GM18520 (cell line): ENCODE measurements at regions not wholly inside any gene's neighbourhood (a gene's known extent, or its start where the extent isn't known, plus 50 kb on each side); places are given as distances from the start of the nearest gene placed in this dataset.

ENCODE experiments used
- ATAC-seq: cut with Tn5 transposase; IDR thresholded peaks from one replicate; pipeline ENCODE4 v1.9.1; 2021; ENCODE audit not compliant: unreplicated experiment

DNA sequence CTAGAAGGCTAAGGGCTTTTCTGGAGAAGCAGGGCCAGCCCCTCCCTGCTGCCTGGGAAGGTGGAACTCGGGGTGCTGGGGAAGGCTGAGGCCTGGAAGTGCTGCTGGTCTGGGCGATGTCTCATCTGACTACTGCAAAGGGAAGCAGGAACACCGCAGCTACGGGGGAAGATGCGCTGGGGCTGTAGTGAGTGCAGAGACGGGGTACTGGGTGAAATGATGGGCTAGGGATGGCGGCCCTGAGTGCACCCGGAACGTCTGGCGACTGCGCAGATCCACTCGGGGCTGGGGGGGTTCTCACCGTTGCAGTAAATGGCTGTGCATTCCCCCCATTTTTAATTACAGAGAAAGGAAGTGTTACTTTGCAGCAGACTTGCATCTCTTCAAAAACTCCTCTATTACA, 195.4 kb upstream of the ADARB2 start:
- no peak for ATAC-seq

DNA sequence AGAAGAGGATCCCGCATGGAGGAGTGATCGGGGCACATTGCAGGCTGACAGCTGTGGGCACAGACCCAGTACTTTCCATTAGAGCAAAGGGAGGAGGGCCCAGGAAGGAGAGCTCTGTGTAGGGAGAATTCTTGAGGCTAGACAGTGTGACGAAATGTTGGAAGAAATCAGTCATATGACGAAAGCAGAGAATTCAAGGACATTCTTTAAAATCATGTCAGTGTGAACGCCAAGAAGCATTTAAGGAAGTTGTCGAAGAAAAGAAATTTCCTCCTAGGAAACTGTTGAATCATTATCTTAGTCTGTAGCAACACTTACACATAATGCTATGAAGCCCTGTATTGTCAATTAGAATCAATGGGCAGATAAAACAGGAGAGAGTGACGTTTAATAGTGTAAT, 191.3 kb upstream of the ADARB2 start:
- no peak for ATAC-seq

DNA sequence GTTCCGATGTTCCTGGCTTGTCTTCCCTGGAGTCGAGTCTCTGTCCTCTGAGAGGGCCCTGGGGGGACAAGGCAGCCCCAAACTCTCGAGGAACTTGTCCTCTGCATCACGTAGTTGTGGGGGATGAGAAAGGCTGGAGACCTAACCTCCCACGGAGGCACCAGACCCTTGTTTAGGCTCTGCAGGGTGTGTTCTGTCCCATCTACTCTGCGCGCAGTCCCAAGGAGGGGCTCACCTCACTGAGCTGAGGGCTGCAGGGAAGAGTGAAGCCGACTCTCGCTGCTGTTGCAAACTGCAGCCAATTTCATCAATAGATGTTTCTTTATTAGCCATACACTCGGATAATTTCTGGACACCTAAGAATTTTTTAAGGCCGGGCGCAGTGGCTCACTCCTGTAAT, 186.7 kb upstream of the ADARB2 start:
- ATAC-seq, result no peak

DNA sequence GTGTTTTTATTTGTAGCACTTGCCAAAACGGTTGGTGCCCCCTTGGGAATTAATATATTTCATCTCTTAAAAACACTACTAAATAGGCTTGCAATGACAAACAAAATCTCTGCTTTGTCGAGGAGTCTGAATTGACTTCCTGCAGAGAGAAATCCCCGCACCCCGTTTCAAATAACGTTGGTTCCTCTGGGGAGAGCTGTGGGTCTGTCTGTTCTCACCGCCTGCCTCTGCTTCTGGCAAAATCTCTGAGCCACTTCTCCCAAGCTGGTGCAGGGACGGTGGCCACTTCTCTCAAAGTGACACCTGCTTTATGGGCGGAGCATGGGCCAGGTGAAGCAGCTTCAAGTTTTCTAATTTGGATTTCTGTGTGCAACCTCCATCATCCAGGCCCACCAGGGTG, 186.3 kb upstream of the ADARB2 start:
- ATAC-seq, result no peak

DNA sequence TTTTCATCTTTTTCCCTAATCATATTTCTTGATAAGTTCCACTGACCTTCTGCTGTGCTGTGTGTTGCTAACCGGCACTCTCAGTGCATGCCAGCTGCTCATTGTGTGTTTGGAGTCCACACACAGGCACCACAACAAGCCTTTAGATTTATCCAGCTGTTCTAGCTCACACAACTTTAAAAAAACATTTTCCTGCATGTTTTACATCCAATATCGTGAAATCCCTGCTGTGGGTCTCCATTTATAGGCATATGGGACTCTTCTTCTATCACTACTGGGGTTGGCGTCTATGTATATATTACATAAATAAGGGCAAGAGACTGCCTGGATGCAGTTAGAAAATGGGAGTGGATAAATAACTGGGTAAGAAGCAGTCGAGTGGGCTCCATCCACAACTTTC, 183.6 kb upstream of the ADARB2 start:
- no peak for ATAC-seq

DNA sequence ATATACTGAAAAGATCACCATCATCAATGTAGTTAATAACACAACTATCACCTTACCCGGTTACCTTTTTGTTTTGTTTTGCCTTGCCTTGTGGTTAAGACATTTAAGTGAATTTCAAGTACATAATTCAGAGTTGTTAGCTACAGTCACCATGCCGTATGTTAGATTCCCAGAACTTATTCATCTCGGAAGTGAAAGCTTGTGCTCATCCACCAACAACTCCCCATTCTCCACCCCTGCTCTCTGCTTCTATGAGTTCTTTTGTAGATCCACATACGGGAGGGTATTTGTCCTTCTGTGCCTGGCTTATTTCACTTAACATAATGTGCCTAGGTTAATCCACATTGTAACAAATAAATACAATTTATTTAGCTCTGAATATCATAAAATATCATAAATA, 182.8 kb upstream of the ADARB2 start:
- ATAC-seq, result no peak

DNA sequence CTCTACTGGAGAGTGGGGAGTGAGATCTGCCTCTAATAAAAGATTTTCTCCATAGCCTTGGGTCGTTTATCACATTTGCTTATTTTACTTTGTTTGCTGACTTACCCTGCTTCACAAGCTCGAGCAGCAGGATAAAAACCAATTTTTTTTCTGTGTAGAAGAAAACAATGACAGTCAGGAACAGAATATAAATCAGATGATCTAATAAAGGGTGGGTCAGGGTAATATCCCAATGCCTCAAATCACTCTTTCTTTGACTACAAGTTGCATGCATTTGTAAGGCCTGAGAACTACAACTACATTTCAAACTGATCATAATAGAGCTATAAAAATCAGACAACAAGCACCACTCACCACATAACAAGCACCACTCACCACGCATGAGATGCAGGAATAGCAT, 174.4 kb upstream of the ADARB2 start:
- ATAC-seq, result no peak

DNA sequence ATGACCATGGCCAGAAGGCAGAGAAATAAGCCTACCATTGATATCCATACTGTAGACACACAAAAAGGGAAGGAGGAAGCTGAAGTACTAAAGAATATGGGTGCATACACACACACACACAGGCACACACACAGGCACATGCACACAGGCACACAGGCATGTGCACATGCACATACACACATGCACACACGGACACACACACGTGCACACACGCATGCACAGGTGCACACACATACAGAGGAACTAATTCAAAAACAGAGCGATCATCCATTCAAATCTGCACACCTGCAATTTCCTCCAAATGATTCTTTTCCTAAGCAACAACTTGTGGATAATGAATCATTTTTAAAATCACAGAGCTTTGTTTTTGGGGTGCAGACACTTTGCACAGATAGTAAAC, 166.7 kb upstream of the ADARB2 start:
- ATAC-seq, result no peak

DNA sequence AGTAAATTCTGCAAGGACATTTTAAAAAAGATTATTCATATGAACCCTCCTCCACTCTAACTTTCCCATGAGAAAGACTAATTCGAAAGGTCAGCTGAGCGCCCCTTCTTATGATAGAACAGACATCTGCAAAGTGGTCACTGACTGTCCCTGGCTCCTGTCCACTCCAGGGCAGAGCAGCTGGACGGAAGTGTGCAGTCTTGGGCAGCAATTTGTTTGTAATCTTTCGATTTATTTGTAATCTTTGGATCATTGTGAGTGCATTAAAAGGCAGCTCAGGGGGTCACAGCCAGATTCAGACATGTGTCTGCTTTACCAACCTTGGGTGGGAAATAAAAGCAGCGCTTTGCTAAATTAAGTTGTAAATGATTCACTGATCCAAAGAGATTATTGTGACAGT, 158.8 kb upstream of the ADARB2 start:
- no peak for ATAC-seq

DNA sequence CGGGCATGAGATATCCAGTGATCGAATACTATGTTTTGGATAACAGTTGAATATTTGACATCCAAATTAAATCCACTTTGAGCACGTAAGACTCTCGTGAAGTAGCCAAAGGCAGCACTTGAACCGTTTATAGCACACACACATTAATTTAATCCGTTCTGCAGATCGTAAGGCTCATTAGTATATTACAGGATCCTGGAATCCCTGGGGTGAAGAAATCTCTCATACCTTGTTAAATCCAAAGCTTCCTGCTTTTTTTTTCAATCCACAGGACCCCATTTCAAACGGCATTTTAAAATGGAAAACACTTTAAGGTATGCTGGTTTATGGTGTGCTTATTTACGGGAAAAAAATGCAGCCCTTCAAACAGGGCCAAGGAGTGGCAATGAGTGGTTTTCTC, 158.4 kb upstream of the ADARB2 start:
- no peak for ATAC-seq

DNA sequence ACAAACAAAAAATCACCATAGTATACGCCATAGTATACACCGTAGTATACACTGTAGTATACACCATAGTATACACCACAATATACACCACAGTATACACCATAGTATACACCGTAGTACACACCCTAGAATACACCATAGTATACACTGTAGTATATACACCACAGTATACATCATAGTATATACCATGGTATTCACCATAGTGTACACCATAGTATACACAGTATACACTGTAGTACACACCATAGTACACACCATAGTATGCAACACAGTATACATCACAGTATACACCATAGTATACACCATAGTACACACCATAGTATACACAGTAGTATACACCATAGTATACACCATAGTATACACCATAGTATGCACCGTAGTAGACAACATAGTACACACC, 157.6 kb upstream of the ADARB2 start:
- ATAC-seq, result no peak

DNA sequence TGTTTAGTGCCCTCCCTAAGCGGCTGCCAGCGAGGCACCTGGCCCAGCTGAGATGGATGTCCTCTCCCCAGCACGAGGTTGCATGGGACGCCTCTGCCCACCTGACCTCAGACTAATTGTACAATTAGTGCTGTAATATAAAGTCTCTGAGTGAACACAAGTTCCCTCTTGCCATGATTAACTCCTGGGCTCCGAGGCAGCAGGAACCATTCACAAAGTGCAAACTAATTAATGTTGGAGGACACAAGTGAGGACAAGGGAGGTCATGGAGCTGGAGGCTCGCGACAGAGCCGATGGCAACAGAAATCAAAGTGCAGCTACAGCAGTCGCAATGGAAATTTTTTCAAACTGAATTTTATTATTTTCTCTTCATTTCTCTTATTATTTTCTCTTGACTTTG, 156.6 kb upstream of the ADARB2 start:
- no peak for ATAC-seq

DNA sequence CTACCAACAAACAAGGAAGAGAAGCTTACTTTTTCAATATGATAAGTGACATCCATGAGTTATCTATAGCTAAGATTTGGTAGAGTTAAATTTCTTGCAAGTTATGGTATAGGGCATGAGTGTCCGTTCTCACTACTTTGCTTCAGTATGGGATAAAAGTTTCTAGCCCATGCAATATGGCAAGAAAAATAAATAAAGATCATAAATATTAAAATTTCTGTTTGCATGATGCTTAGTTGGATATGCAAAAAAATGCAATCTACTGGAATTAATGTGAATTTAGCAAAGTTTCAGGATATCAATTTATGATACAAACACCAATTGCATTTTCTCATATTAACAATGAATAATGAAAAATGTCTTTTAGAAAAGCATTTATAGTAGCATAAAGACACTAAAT, 148.7 kb upstream of the ADARB2 start:
- ATAC-seq, result no peak

DNA sequence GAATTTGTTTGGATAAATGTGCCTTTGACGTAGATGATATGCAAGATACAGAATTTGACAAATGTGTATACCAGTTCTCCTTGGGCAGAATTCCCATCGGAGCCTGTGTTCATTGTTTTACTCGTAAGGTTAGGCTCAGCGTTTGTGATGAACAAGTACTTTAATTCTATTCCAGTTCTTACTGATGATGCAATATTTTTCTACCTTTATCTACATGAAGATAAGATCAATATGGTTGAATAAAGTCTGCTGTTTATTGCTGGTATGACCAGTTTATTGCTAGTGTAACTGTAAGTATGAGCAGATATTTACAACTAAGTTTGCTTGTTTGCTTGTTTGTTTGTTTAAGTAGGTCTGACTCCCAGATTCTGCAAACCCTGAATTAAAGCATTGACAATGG, 145.4 kb upstream of the ADARB2 start:
- no peak for ATAC-seq

DNA sequence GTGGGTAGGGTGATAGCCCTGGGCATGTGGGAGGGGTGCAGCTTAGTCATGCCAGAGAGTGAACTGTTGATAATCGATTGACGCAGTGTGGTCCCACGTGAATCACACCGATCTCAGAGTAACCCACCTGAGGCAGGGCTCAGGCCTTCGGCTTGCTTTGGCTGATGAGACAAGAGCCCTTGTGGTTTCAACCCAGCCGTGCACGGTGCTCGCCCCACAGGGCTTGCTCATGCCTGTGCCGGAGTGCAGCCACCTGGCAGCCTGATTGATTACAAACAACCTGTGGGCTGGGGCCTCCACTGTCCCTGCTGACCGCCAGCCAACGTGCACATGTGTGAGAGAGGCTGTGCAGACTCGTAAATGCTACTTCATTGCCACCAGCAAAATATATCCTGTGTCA, 144.9 kb upstream of the ADARB2 start:
- no peak for ATAC-seq

DNA sequence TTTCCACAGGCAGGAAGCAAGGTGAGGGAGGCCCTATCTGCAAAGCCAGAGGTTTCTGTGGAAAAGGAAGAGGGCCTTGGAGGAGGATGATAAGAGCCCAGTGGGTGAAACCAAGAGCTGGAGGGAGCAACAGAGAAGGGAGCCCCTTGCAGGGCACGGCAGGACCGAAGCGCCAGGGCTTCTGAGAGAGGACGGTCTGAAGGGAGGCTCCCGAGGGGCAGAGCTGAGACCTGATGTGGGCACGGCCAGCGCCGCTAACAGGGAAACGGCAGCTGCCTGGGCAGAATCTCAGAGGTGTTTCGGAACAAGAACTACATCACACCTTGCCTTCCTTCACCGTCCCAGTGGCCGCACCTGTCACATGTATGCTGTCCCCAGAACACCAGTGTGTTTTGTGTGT, 144.3 kb upstream of the ADARB2 start:
- ATAC-seq, result no peak

DNA sequence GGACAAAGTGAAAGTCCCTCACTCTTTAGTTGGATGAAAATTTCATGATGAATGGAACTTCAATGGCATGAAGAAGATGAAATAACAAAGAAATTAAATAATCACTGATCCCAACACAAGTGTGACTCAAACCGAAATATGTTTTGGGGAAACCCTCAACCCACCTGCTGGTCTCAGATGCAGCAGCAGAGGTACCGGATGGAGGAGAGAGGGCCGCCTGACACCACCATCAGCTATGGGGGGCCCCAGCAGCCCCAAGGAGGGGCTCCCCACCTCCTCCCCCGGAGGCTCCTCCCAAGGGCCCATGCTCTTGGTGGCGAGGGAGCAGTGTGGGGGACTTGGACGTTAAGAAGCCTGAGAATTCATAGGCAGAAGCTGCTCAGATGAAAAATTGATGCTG, 137.2 kb upstream of the ADARB2 start:
- no peak for ATAC-seq

DNA sequence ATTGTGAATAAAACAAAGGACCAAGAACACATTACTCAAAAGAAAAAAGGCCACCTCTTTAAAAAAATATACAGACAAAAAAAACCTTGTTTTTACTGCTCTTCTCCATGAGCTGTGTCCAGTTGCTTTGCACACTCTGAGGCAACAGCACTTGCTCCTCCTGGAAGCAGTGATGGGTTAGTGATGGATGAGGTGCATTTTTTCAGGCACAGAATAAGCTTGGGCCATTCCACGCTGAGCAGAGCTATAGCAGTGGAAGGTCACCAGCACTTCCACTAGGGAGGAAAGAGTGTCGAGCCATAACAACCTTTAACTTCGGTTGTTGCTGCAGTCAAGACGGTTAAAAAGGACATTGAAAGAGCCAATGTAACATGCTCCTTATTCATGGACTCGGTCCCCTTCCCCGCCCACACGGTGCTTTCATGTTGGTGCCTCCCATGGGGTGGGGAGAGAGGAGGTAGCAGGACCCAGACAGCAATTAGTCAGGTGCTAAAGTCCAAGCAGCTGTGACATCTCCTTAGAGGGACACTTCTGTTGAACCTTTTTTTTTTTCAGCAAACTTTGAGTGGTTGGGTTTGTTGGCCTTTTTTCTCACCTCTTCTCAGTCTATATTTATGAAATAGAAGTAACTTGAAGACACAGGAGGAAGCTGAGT, 136.5 kb upstream of the ADARB2 start:
- no peak for ATAC-seq

DNA sequence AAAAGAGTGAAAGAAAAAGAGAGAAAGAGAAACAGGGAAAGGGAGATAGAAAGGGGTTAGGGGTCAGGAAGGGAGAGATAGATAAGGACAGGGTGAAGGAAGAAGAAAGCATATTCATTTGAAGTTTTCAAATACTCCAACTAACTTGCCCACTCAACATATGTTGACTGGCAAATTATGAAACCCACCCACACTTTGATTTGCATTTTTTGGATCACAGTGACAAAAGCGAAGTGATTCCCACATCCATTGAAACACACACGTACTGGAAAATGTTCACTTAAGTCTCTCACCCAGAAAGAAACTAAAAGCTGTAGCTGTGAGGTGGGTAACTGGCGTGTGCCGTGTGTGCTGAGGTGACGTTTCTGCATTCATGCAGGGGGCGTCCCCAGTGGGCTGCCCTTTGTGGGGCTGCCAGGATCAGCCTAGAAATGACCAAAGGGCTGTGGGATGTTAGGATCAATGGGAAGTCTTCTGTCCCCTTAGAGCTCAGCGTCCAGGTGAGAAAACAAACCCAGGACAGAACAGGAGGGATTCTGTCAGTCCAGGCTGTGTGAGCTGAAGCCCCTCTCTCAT, 134.9 kb upstream of the ADARB2 start:
- ATAC-seq, result no peak

DNA sequence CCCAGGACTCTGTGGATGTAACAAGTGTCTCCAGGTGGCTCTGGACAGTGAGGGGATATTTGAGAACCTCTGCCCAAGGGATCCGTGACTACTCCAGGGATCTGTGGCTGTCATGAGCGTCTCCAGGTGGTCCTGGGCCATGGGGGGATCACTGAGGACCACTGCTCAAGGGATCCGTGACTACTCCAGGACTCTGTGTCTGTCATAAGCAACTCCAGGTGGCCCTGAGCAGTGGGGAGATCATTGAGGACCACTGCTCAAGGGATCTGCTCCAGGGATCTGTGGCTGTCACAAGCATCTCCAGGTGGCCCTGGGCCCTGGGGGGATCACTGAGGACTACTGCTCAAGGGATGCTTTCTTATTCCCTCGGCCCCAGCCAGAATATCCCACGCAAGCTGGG, 133.2 kb upstream of the ADARB2 start:
- ATAC-seq, result no peak

DNA sequence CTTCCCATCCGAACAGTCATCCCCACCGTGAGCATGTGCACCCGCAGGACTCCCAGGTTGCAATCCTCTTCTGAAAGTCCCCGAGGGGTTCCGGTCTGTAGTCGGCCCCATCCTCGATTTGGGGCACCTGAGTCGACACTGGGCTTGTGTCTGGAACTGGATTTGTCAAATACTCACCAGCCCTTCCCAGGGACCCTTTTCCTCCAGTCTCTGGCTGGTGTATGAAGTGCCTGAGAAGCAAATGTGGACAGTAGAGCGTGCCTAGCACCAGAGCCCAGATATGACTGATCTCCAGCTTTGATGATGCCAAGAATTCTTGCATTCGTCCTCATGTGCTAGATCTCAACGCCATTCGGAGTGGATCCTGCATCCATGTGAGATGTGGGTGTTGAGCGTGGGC, 132.5 kb upstream of the ADARB2 start:
- no peak for ATAC-seq

DNA sequence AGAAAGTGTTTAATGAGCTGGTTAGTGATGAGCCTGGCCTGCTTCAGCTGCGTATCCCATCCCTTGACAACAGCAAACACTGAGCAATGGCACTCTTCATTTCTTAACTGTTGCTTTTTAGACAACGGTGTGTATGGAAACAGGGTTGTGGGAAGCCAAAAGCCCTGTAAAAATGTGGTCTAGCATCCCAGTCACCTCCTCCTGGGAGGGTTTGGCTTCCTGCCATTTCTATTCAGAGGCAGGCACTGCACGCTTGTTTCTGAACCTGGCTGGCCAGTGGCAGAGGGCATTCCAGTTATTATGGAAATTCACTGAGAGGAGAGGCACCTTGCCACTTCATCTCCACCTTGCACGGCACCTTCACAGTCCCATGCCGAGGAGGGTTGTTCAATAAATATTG, 123.0 kb upstream of the ADARB2 start:
- no peak for ATAC-seq

DNA sequence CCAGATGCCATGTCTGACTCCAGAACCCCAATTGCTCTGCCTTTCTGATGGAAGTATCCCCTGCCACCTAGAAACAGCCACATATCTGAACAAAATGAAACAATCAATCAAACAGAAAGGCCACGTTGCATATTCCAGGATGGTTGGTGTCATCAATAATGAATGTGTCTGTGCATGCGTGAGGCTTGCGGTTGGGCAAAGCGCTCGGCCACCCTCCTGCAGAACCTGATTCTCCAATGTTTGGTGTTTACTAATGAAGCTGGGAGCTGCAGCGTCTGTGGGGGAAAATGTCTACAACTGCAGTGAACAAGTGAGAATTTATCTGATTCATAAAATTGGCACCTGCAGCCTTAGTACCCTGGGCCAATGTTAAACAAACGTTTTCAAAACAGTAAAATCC, 121.2 kb upstream of the ADARB2 start:
- no peak for ATAC-seq
